CD4-positive, alpha-beta memory T cell (primary cell): ENCODE measurements at regions not wholly inside any gene's neighbourhood (a gene's known extent, or its start where the extent isn't known, plus 50 kb on each side); places are given as distances from the start of the nearest gene placed in this dataset.
"Not testable (repeated sequence)": the region's sequence is repeated elsewhere in the genome, so short reads cannot be mapped to it uniquely, and the experiment has no call there.

Source experiments
- CTCF ChIA-PET: fragments of 350-600 bp; sonication (Branson Sonifier 250); formaldehyde crosslinking; loops from one replicate; lab custom pipeline; 2021; ENCODE audit warnings: inconsistent platforms; ENCODE audit not compliant: partially characterized antibody; lab: Charles Lee
- POLR2A ChIA-PET: fragments of 350-600 bp; sonication (Branson Sonifier 250); formaldehyde crosslinking; loops from one replicate; lab custom pipeline; 2021; ENCODE audit not compliant: partially characterized antibody; lab: Charles Lee
- DNase-seq, 5 donors: peaks; one replicate each; pipeline versions ENCODE4 v3.0.0 to v3.0.0-alpha.2; 2020 to 2022; ENCODE audit warnings: mixed read lengths in 1 of 5
- H3K27ac ChIP-seq: one replicate; pipeline ENCODE4 v1.7.0; 2013; ENCODE audit warnings: low read depth, low read length
- H3K27me3 ChIP-seq: 2 replicates; pipeline ENCODE4 v1.7.0; 2013; ENCODE audit warnings: mild to moderate bottlenecking, low read length, moderate library complexity; ENCODE audit not compliant: insufficient read depth
- H3K36me3 ChIP-seq: 2 replicates; pipeline ENCODE4 v1.7.0; 2013; ENCODE audit warnings: mild to moderate bottlenecking, low read length, moderate library complexity; ENCODE audit not compliant: insufficient read depth
- H3K4me1 ChIP-seq: 2 replicates; pipeline ENCODE4 v1.7.0; 2013; ENCODE audit warnings: mild to moderate bottlenecking, low read length, moderate library complexity; ENCODE audit not compliant: insufficient read depth
- H3K4me3 ChIP-seq, 2 donors: one replicate each; pipeline ENCODE4 v1.7.0; 2013; ENCODE audit warnings: low read length in 2 of 2, mild to moderate bottlenecking in 1 of 2
- H3K9me3 ChIP-seq, 2 donors: one replicate each; pipeline ENCODE4 v1.7.0; 2013; ENCODE audit warnings: low read length in 2 of 2, control low read depth in 1 of 2; ENCODE audit not compliant: control insufficient read depth in 1 of 2
- H3K27ac Mint-ChIP-seq, 7 donors: one replicate each; pipeline ENCODE4 v1.8.0; 2020 to 2021; ENCODE audit warnings: mixed read lengths in 7 of 7, mild to moderate bottlenecking in 6 of 7, inconsistent platforms in 3 of 7, moderate library complexity in 3 of 7
- H3K27me3 Mint-ChIP-seq, 2 donors: one replicate each; pipeline ENCODE4 v1.8.0; 2020 to 2021; ENCODE audit warnings: mixed read lengths in 2 of 2
- H3K36me3 Mint-ChIP-seq, 2 donors: one replicate each; pipeline ENCODE4 v1.8.0; 2020 to 2021; ENCODE audit warnings: mixed read lengths in 2 of 2, inconsistent platforms in 1 of 2, mild to moderate bottlenecking in 1 of 2
- H3K4me1 Mint-ChIP-seq, 4 donors: one replicate each; pipeline ENCODE4 v1.8.0; 2020 to 2021; ENCODE audit warnings: mixed read lengths in 4 of 4, mild to moderate bottlenecking in 1 of 4
- H3K4me3 Mint-ChIP-seq, 8 donors: one replicate each; pipeline ENCODE4 v1.8.0; 2020 to 2021; ENCODE audit warnings: mixed read lengths in 8 of 8, mild to moderate bottlenecking in 7 of 8, moderate library complexity in 6 of 8, inconsistent platforms in 3 of 8
- H3K9me3 Mint-ChIP-seq, 8 donors: one replicate each; pipeline ENCODE4 v1.8.0; 2020 to 2021; ENCODE audit warnings: mixed read lengths in 8 of 8, mild to moderate bottlenecking in 5 of 8, inconsistent platforms in 3 of 8, moderate library complexity in 1 of 8
- intact Hi-C: fragments of 100-400 bp; cut with micrococcal nuclease; formaldehyde crosslinking; loops from one replicate; pipeline ENCODE4 v1.15.1; 2023

- H3K9me3 ChIP-seq, POLR2A ChIA-PET, H3K36me3 Mint-ChIP-seq, H3K27me3 Mint-ChIP-seq, intact Hi-C loops, H3K4me3 ChIP-seq, DNase-seq, H3K27ac ChIP-seq, H3K27ac Mint-ChIP-seq, H3K27me3 ChIP-seq, H3K4me3 Mint-ChIP-seq, CTCF ChIA-PET, H3K36me3 ChIP-seq: not testable (repeated sequence)
- peaks cover 4 to 14% (median 11%) of the 10 kb centered on the region in 8 donors for H3K9me3 Mint-ChIP-seq
- peaks cover 4 to 13% (median 8%) of the 10 kb centered on the region in 4 donors for H3K4me1 Mint-ChIP-seq
- H3K4me1 ChIP-seq = peaks cover 11% of the 10 kb centered on the region
These were observed 146.8 kb upstream of the IFNE start for GRCh38 chr9:21628954-21629353.

GRCh38 chr9:21634951-21635350 lies 152.8 kb upstream of the IFNE start:
- no peaks in the 10 kb centered on the region for H3K36me3 Mint-ChIP-seq
- POLR2A ChIA-PET = no interaction called here
- H3K4me1 Mint-ChIP-seq = no peaks in the 10 kb centered on the region
- CTCF ChIA-PET = interaction anchor here (0.9 kb wide), 1 partner anchor 78 kb away, joined by 3 read pairs; no protein-coding TSS in a partner anchor
- peaks cover 0 to 2% (median 0%) of the 10 kb centered on the region in 8 donors for H3K9me3 Mint-ChIP-seq
- no peak overlapping the region for H3K27ac Mint-ChIP-seq
- no peak overlapping the region for H3K27ac ChIP-seq
- no peak overlapping the region for H3K4me3 Mint-ChIP-seq
- H3K9me3 ChIP-seq = no peaks in the 10 kb centered on the region
- H3K27me3 ChIP-seq = no peaks in the 10 kb centered on the region
- peaks cover 0 to 1% of the 10 kb centered on the region in 2 donors for H3K27me3 Mint-ChIP-seq
- no peaks in the 10 kb centered on the region for H3K4me1 ChIP-seq
- H3K36me3 ChIP-seq = no peaks in the 10 kb centered on the region
- DNase-seq = no peak
- H3K4me3 ChIP-seq = no peak overlapping the region
- intact Hi-C loops = no loop called here

- no peaks in the 10 kb centered on the region for H3K4me1 Mint-ChIP-seq
- Histone ChIP-seq H3K9me3 (no peaks in the 10 kb centered on the region), H3K36me3 (no peaks in the 10 kb centered on the region), H3K27ac (no peak overlapping the region), H3K4me1 (no peaks in the 10 kb centered on the region), H3K4me3 (no peak overlapping the region), H3K27me3 (no peaks in the 10 kb centered on the region)
- no peak overlapping the region for H3K27ac Mint-ChIP-seq
- DNase-seq = no peak
- peaks cover 0 to 1% of the 10 kb centered on the region in 2 donors for H3K27me3 Mint-ChIP-seq
- H3K9me3 Mint-ChIP-seq = peaks cover 0 to 6% (median 0%) of the 10 kb centered on the region in 8 donors
- H3K36me3 Mint-ChIP-seq = no peaks in the 10 kb centered on the region
- intact Hi-C loops = no loop called here
- no peak overlapping the region for H3K4me3 Mint-ChIP-seq
- CTCF ChIA-PET = no interaction called here
- POLR2A ChIA-PET = no interaction called here
These were observed 156.0 kb upstream of the IFNE start for GRCh38 chr9:21638104-21638503.

GRCh38 chr9:21653091-21653490 lies 149.3 kb upstream of the MTAP start:
- H3K36me3 Mint-ChIP-seq = peaks cover 0 to 7% of the 10 kb centered on the region in 2 donors
- H3K9me3 ChIP-seq = no peaks in the 10 kb centered on the region
- no peaks in the 10 kb centered on the region for H3K27me3 ChIP-seq
- peaks cover 4 to 5% of the 10 kb centered on the region in 2 donors for H3K27me3 Mint-ChIP-seq
- ChIA-PET CTCF (interaction anchor here (2.0 kb wide), 1 partner anchor 56 kb away, joined by 4 read pairs; no protein-coding TSS in a partner anchor), POLR2A (interaction anchor here (0.6 kb wide), 2 partner anchors 36 to 40 kb away, joined by 3 read pairs; no protein-coding TSS in a partner anchor)
- H3K27ac Mint-ChIP-seq = no peak overlapping the region
- intact Hi-C loops = no loop called here
- no peaks in the 10 kb centered on the region for H3K4me1 ChIP-seq
- no peak overlapping the region for H3K4me3 Mint-ChIP-seq
- DNase-seq = no peak
- no peaks in the 10 kb centered on the region for H3K4me1 Mint-ChIP-seq
- H3K27ac ChIP-seq = no peak overlapping the region
- H3K4me3 ChIP-seq = no peak overlapping the region
- peaks cover 2 to 21% (median 14%) of the 10 kb centered on the region in 8 donors for H3K9me3 Mint-ChIP-seq
- no peaks in the 10 kb centered on the region for H3K36me3 ChIP-seq

GRCh38 chr9:21653589-21653988 lies 148.8 kb upstream of the MTAP start:
- Histone ChIP-seq H3K4me1 (no peaks in the 10 kb centered on the region), H3K27me3 (no peaks in the 10 kb centered on the region), H3K27ac (no peak overlapping the region), H3K4me3 (no peak overlapping the region), H3K9me3 (no peaks in the 10 kb centered on the region), H3K36me3 (no peaks in the 10 kb centered on the region)
- H3K4me1 Mint-ChIP-seq = no peaks in the 10 kb centered on the region
- H3K9me3 Mint-ChIP-seq = peaks cover 2 to 18% (median 12%) of the 10 kb centered on the region in 8 donors
- CTCF ChIA-PET = no interaction called here
- H3K36me3 Mint-ChIP-seq = peaks cover 0 to 7% of the 10 kb centered on the region in 2 donors
- H3K27ac Mint-ChIP-seq = no peak overlapping the region
- intact Hi-C loops = no loop called here
- H3K27me3 Mint-ChIP-seq = peaks cover 4 to 5% of the 10 kb centered on the region in 2 donors
- no peak overlapping the region for H3K4me3 Mint-ChIP-seq
- POLR2A ChIA-PET = no interaction called here
- DNase-seq = no peak

GRCh38 chr9:21656776-21657674 lies 145.4 kb upstream of the MTAP start:
- Mint-ChIP-seq H3K4me3 (no peak overlapping the region), H3K4me1 (no peaks in the 10 kb centered on the region), H3K27me3 (peaks cover 4 to 5% of the 10 kb centered on the region in 2 donors), H3K27ac (no peak overlapping the region), H3K36me3 (no peaks in the 10 kb centered on the region), H3K9me3 (no peaks in the 10 kb centered on the region)
- Histone ChIP-seq H3K36me3 (no peaks in the 10 kb centered on the region), H3K27me3 (no peaks in the 10 kb centered on the region), H3K4me1 (no peaks in the 10 kb centered on the region), H3K27ac (no peak overlapping the region), H3K9me3 (no peaks in the 10 kb centered on the region), H3K4me3 (no peak overlapping the region)
- CTCF ChIA-PET = interaction anchor here (1.2 kb wide), 1 partner anchor 52 kb away, joined by 3 read pairs; no protein-coding TSS in a partner anchor
- no peak for DNase-seq
- POLR2A ChIA-PET = no interaction called here
- intact Hi-C loops = no loop called here

GRCh38 chr9:21657966-21658667 lies 144.3 kb upstream of the MTAP start:
- ChIA-PET CTCF (interaction anchor here (1.2 kb wide), 1 partner anchor 51 kb away, joined by 3 read pairs; no protein-coding TSS in a partner anchor), POLR2A (no interaction called here)
- no peaks in the 10 kb centered on the region for H3K9me3 ChIP-seq
- Mint-ChIP-seq H3K36me3 (no peaks in the 10 kb centered on the region), H3K4me3 (no peak overlapping the region), H3K27me3 (peaks cover 3 to 4% of the 10 kb centered on the region in 2 donors), H3K9me3 (no peaks in the 10 kb centered on the region), H3K4me1 (no peaks in the 10 kb centered on the region), H3K27ac (no peak overlapping the region)
- H3K27me3 ChIP-seq = no peaks in the 10 kb centered on the region
- H3K27ac ChIP-seq = no peak overlapping the region
- no peaks in the 10 kb centered on the region for H3K4me1 ChIP-seq
- no peak for DNase-seq
- intact Hi-C loops = no loop called here
- no peaks in the 10 kb centered on the region for H3K36me3 ChIP-seq
- no peak overlapping the region for H3K4me3 ChIP-seq
